Liver (tissue), 3 donors: ENCODE measurements at regions not wholly inside any gene's neighbourhood (a gene's known extent, or its start where the extent isn't known, plus 50 kb on each side); places are given as distances from the start of the nearest gene placed in this dataset.

Source experiments
- EGR1 ChIP-seq, 2 donors: IDR thresholded peaks; 2 replicates each; pipeline ENCODE4 v1.6.1; 2016 to 2018; ENCODE audit warnings: antibody characterized with exemption in 2 of 2, low read depth in 2 of 2
- FOXA1 ChIP-seq: IDR thresholded peaks from 2 replicates; pipeline ENCODE4 v1.6.1; 2016; ENCODE audit warnings: antibody characterized with exemption
- RAD21 ChIP-seq, 2 donors: IDR thresholded peaks; 2 replicates each; pipeline ENCODE4 v1.6.1; 2016; ENCODE audit warnings: antibody characterized with exemption in 2 of 2, mild to moderate bottlenecking in 2 of 2
- YY1 ChIP-seq: IDR thresholded peaks from 2 replicates; pipeline ENCODE4 v1.6.1; 2016; ENCODE audit warnings: antibody characterized with exemption, mild to moderate bottlenecking
- TF ChIP-seq, protein P1 (sequence below): IDR thresholded peaks from 2 replicates; pipeline ENCODE4 v1.6.1; 2016; ENCODE audit warnings: antibody characterized with exemption, mild to moderate bottlenecking
- TF ChIP-seq, protein P2 (sequence below): fragments of 150-350 bp; IDR thresholded peaks from 2 replicates; pipeline ENCODE4 v1.5.1; 2017; ENCODE audit warnings: improper control_type of control experiment, low read depth, low read length; ENCODE audit not compliant: missing input control
- TF ChIP-seq, protein P3 (sequence below): IDR thresholded peaks from 2 replicates; pipeline ENCODE4 v1.6.1; 2016; ENCODE audit warnings: antibody characterized with exemption
- donor health status: healthy.
- donor health status: healthy.

DNA sequence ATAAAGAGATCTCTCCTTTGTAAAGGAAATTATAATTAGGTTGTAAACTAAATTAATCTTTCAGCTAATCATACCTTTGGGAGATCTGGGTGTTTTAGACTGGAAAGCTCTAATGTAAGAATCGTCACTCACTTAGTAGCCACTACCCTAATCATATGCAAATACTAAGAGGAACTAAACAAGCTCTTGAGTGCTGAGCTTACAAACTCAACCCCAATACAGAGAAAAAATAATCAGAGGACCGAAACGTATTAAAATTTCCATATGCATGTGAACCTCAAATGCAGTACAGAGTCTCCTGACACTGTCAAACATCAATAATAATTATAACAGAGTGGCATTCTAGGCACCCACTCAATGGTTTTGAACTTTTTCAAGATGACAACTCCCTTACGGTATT is 235.3 kb upstream of the FOXN3 start:
- TF ChIP-seq, protein P1, sequence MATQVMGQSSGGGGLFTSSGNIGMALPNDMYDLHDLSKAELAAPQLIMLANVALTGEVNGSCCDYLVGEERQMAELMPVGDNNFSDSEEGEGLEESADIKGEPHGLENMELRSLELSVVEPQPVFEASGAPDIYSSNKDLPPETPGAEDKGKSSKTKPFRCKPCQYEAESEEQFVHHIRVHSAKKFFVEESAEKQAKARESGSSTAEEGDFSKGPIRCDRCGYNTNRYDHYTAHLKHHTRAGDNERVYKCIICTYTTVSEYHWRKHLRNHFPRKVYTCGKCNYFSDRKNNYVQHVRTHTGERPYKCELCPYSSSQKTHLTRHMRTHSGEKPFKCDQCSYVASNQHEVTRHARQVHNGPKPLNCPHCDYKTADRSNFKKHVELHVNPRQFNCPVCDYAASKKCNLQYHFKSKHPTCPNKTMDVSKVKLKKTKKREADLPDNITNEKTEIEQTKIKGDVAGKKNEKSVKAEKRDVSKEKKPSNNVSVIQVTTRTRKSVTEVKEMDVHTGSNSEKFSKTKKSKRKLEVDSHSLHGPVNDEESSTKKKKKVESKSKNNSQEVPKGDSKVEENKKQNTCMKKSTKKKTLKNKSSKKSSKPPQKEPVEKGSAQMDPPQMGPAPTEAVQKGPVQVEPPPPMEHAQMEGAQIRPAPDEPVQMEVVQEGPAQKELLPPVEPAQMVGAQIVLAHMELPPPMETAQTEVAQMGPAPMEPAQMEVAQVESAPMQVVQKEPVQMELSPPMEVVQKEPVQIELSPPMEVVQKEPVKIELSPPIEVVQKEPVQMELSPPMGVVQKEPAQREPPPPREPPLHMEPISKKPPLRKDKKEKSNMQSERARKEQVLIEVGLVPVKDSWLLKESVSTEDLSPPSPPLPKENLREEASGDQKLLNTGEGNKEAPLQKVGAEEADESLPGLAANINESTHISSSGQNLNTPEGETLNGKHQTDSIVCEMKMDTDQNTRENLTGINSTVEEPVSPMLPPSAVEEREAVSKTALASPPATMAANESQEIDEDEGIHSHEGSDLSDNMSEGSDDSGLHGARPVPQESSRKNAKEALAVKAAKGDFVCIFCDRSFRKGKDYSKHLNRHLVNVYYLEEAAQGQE = no peak
- TF ChIP-seq, protein P2, sequence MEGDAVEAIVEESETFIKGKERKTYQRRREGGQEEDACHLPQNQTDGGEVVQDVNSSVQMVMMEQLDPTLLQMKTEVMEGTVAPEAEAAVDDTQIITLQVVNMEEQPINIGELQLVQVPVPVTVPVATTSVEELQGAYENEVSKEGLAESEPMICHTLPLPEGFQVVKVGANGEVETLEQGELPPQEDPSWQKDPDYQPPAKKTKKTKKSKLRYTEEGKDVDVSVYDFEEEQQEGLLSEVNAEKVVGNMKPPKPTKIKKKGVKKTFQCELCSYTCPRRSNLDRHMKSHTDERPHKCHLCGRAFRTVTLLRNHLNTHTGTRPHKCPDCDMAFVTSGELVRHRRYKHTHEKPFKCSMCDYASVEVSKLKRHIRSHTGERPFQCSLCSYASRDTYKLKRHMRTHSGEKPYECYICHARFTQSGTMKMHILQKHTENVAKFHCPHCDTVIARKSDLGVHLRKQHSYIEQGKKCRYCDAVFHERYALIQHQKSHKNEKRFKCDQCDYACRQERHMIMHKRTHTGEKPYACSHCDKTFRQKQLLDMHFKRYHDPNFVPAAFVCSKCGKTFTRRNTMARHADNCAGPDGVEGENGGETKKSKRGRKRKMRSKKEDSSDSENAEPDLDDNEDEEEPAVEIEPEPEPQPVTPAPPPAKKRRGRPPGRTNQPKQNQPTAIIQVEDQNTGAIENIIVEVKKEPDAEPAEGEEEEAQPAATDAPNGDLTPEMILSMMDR = no peak
- no peak for TF ChIP-seq YY1
- no peak for TF ChIP-seq EGR1 (IDR thresholded peaks at IDR 0.05; ENCODE audit: low read depth in 2 of 2)
- no peak for TF ChIP-seq FOXA1
- no peak for TF ChIP-seq RAD21 (IDR thresholded peaks at IDR 0.05)
- TF ChIP-seq, protein P3, sequence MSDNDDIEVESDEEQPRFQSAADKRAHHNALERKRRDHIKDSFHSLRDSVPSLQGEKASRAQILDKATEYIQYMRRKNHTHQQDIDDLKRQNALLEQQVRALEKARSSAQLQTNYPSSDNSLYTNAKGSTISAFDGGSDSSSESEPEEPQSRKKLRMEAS = no peak
